HFFc6 (cell line): ENCODE measurements at regions not wholly inside any gene's neighbourhood (a gene's known extent, or its start where the extent isn't known, plus 50 kb on each side); places are given as distances from the start of the nearest gene placed in this dataset.

ENCODE experiments used
- DNase-seq: peaks from one replicate; pipeline ENCODE4 v3.0.0-alpha.2; 2018
- H3K27ac Mint-ChIP-seq: 2 replicates; pipeline ENCODE4 v1.8.0; 2020; ENCODE audit warnings: mild to moderate bottlenecking, mixed read lengths
- H3K27me3 Mint-ChIP-seq: 2 replicates; pipeline ENCODE4 v1.8.0; 2021; ENCODE audit warnings: mild to moderate bottlenecking, moderate library complexity, mixed read lengths; ENCODE audit not compliant: insufficient read depth
- H3K36me3 Mint-ChIP-seq: 2 replicates; pipeline ENCODE4 v1.8.0; 2021; ENCODE audit warnings: low read depth, mixed read lengths
- H3K4me1 Mint-ChIP-seq: 2 replicates; pipeline ENCODE4 v1.8.0; 2020; ENCODE audit warnings: low read depth, mixed read lengths
- H3K4me3 Mint-ChIP-seq: 2 replicates; pipeline ENCODE4 v1.8.0; 2020; ENCODE audit warnings: mild to moderate bottlenecking, moderate library complexity, mixed read lengths
- H3K9me3 Mint-ChIP-seq: 2 replicates; pipeline ENCODE4 v1.8.0; 2020; ENCODE audit warnings: mild to moderate bottlenecking, mixed read lengths
- CTCF ChIP-seq: fragments of 200-600 bp; sonication (generic); IDR thresholded peaks from 2 replicates; pipeline ENCODE4 v1.5.0; 2021; ENCODE audit warnings: antibody characterized with exemption, mild to moderate bottlenecking

GRCh38 chr18:78719821-78720220 lies 259.8 kb upstream of the SALL3 start:
- no peak overlapping the region for H3K4me3 Mint-ChIP-seq
- peaks cover 75% of the 10 kb centered on the region for H3K9me3 Mint-ChIP-seq
- H3K36me3 Mint-ChIP-seq: peaks cover 11% of the 10 kb centered on the region; the same call in 1 of the 2 replicates
- no peak overlapping the region for H3K27ac Mint-ChIP-seq
- no peak for DNase-seq
- peaks cover 3% of the 10 kb centered on the region; the same call in 1 of the 2 replicates for H3K27me3 Mint-ChIP-seq
- TF ChIP-seq CTCF: no peak
- no peaks in the 10 kb centered on the region for H3K4me1 Mint-ChIP-seq

- TF ChIP-seq CTCF: no peak
- peaks cover 15% of the 10 kb centered on the region for H3K36me3 Mint-ChIP-seq
- peaks cover 3% of the 10 kb centered on the region; the same call in 1 of the 2 replicates for H3K27me3 Mint-ChIP-seq
- DNase-seq: no peak
- no peaks in the 10 kb centered on the region for H3K4me1 Mint-ChIP-seq
- H3K4me3 Mint-ChIP-seq: no peak overlapping the region
- H3K27ac Mint-ChIP-seq: no peak overlapping the region
- H3K9me3 Mint-ChIP-seq: peaks cover 76% of the 10 kb centered on the region
Measured at GRCh38 chr18:78720456-78721237, 259.0 kb upstream of the SALL3 start.

- no peak overlapping the region for H3K27ac Mint-ChIP-seq
- H3K4me3 Mint-ChIP-seq: no peak overlapping the region
- peaks cover 76% of the 10 kb centered on the region for H3K9me3 Mint-ChIP-seq
- TF ChIP-seq CTCF: no peak
- no peaks in the 10 kb centered on the region for H3K4me1 Mint-ChIP-seq
- DNase-seq: no peak
- H3K36me3 Mint-ChIP-seq: peaks cover 15% of the 10 kb centered on the region
- peaks cover 3% of the 10 kb centered on the region; the same call in 1 of the 2 replicates for H3K27me3 Mint-ChIP-seq
Measured at GRCh38 chr18:78721238-78721875, 258.3 kb upstream of the SALL3 start.

DNA sequence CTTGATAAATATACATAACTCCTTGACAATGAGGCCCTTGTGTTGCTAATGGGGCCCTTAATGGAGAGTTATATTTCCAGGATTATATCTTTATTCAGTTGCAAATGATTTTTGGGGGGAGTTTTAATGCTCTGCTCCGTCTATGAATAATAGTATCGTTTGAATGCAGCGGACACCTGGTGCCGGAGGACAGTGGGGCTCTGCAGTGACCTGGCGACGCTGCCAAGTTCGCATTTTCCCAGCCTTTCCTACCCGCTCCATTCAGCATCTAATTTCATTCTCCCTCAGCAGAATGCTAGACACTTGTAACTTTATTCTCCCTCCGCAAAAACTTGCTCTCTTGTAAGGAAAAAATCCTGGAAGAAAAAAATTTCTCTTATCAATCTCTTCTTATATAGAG lies 257.6 kb upstream of the SALL3 start:
- Mint-ChIP-seq H3K4me1 (no peaks in the 10 kb centered on the region), H3K9me3 (peaks cover 76% of the 10 kb centered on the region), H3K36me3 (peaks cover 15% of the 10 kb centered on the region), H3K27ac (no peak overlapping the region), H3K4me3 (no peak overlapping the region), H3K27me3 (peaks cover 3% of the 10 kb centered on the region; the same call in 1 of the 2 replicates)
- DNase-seq: no peak
- no peak for TF ChIP-seq CTCF

- Mint-ChIP-seq H3K27ac (no peak overlapping the region), H3K9me3 (peaks cover 75% of the 10 kb centered on the region), H3K27me3 (peaks cover 3% of the 10 kb centered on the region; the same call in 1 of the 2 replicates), H3K36me3 (peaks cover 15% of the 10 kb centered on the region), H3K4me3 (no peak overlapping the region), H3K4me1 (no peaks in the 10 kb centered on the region)
- no peak for TF ChIP-seq CTCF
- no peak for DNase-seq
Measured at GRCh38 chr18:78722386-78722785, 257.2 kb upstream of the SALL3 start.
